Astrocyte of the spinal cord (primary cell): ENCODE measurements at regions not wholly inside any gene's neighbourhood (a gene's known extent, or its start where the extent isn't known, plus 50 kb on each side); places are given as distances from the start of the nearest gene placed in this dataset.
"Not testable (repeated sequence)": the region's sequence is repeated elsewhere in the genome, so short reads cannot be mapped to it uniquely, and the experiment has no call there.

Experiments
- DNase-seq: peaks from one replicate; pipeline ENCODE4 v3.0.0; 2011; ENCODE audit warnings: low read depth, low spot score
- H3K4me3 ChIP-seq: 2 replicates; pipeline ENCODE4 v1.5.1; 2011; ENCODE audit warnings: low read depth, mild to moderate bottlenecking, low read length, moderate library complexity
- CTCF ChIP-seq: IDR thresholded peaks from 2 replicates; pipeline ENCODE4 v1.5.1; 2012; ENCODE audit warnings: low read depth, mild to moderate bottlenecking, low read length, inconsistent platforms
- in situ Hi-C: cut with HindIII; loops from 2 replicates; pipeline ENCODE4 v1.10.0; 2017; ENCODE audit warnings: low sequenced_read_pairs

- H3K4me3 ChIP-seq = no peak overlapping the region
- in situ Hi-C loops = no loop called here
- DNase-seq = no peak
- no peak for TF ChIP-seq CTCF
Observed at GRCh38 chr11:98358551-98358950, 662.2 kb upstream of the CNTN5 start.

GRCh38 chr11:98365190-98365589 is 655.6 kb upstream of the CNTN5 start:
- no peak overlapping the region for H3K4me3 ChIP-seq
- no peak for TF ChIP-seq CTCF
- in situ Hi-C loops = no loop called here
- DNase-seq = no peak

- TF ChIP-seq CTCF = no peak
- H3K4me3 ChIP-seq = no peak overlapping the region
- DNase-seq = no peak
- in situ Hi-C loops = no loop called here
Observed at GRCh38 chr11:98365941-98366340, 654.8 kb upstream of the CNTN5 start.

- no peak for DNase-seq
- no peak overlapping the region for H3K4me3 ChIP-seq
- in situ Hi-C loops = no loop called here
- no peak for TF ChIP-seq CTCF
Observed at GRCh38 chr11:98390391-98390790, 630.4 kb upstream of the CNTN5 start.

- H3K4me3 ChIP-seq, DNase-seq, in situ Hi-C loops: not testable (repeated sequence)
Observed at GRCh38 chr11:98394500-98394899, 626.2 kb upstream of the CNTN5 start.

- no peak for DNase-seq
- in situ Hi-C loops = no loop called here
- H3K4me3 ChIP-seq = no peak overlapping the region
- TF ChIP-seq CTCF = no peak
Observed at GRCh38 chr11:98398508-98398907, 622.2 kb upstream of the CNTN5 start.

- in situ Hi-C loops = no loop called here
- no peak overlapping the region for H3K4me3 ChIP-seq
- no peak for DNase-seq
- no peak for TF ChIP-seq CTCF
Observed at GRCh38 chr11:98409069-98409468, 611.7 kb upstream of the CNTN5 start.
